ENCODE measurements at regions not wholly inside any gene's neighbourhood (a gene's known extent, or its start where the extent isn't known, plus 50 kb on each side); places are given as distances from the start of the nearest gene placed in this dataset.

DNA sequence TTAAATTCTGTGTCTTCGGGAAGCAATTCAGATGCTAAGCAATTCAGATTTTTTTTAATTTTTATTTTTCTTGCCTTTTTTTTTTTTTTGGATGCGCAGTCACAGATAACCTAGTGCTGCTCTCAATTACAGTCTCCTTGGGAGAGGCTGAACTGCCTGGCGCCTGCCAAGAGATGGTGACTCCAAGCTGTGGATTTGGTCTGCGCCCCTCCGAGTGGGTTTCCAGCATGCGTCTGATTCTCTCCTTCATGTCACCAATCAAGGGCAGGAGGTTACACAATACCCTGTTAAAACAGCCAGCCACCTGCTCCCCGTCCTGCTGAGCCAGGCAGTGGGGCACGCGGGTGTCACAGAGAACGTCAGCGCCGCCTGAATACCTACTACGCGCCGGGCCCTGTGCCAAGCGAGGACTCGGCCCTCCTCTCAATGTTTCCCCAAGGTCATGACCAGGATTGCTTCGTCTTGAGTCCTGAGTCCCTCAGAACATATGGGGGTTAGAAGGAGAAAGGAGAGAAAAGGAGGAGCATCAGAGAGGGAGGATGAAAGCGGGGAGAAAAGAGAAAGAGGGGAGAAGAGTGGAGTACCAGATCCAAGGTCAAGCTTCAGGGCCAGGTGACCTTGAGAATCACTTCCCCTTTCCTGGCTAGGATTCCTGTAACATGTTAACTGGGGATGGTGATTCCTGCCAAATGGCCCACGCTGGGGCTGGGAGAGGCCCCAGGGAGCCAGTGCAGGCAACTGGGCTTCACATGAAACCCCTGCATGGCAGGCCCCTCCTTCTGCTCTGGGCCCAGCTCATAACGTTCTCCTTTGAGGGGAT is 213.6 kb downstream of the URI1 start:
- no peak overlapping the region for H3K4me3 ChIP-seq
- DNase-seq: no peak
- peaks cover 8% of the 10 kb centered on the region for H3K4me1 ChIP-seq (ENCODE audit: insufficient read depth)
- H3K36me3 ChIP-seq: no peaks in the 10 kb centered on the region
- intact Hi-C loops (cut with DNase I): no loop called here
- WGBS, 3 donors: 16 to 26% (median 20%) methylated on average over 21 of the region's 21 CpGs
- H3K9me3 ChIP-seq: no peaks in the 10 kb centered on the region
- H3K27me3 ChIP-seq: no peaks in the 10 kb centered on the region
- H3K27ac ChIP-seq: no peak overlapping the region
- TF ChIP-seq, protein P1, sequence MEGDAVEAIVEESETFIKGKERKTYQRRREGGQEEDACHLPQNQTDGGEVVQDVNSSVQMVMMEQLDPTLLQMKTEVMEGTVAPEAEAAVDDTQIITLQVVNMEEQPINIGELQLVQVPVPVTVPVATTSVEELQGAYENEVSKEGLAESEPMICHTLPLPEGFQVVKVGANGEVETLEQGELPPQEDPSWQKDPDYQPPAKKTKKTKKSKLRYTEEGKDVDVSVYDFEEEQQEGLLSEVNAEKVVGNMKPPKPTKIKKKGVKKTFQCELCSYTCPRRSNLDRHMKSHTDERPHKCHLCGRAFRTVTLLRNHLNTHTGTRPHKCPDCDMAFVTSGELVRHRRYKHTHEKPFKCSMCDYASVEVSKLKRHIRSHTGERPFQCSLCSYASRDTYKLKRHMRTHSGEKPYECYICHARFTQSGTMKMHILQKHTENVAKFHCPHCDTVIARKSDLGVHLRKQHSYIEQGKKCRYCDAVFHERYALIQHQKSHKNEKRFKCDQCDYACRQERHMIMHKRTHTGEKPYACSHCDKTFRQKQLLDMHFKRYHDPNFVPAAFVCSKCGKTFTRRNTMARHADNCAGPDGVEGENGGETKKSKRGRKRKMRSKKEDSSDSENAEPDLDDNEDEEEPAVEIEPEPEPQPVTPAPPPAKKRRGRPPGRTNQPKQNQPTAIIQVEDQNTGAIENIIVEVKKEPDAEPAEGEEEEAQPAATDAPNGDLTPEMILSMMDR (IDR thresholded peaks at IDR 0.05): no peak
- TF ChIP-seq POLR2A (IDR thresholded peaks at IDR 0.05) (no peak), EP300 (IDR thresholded peaks at IDR 0.05) (no peak)

GRCh38 chr19:30156646-30157045 is 214.6 kb downstream of the URI1 start:
- TF ChIP-seq, protein P1 (IDR thresholded peaks at IDR 0.05): no peak
- TF ChIP-seq POLR2A (IDR thresholded peaks at IDR 0.05) (no peak), EP300 (IDR thresholded peaks at IDR 0.05) (no peak)
- Histone ChIP-seq H3K36me3 (no peaks in the 10 kb centered on the region), H3K4me1 (ENCODE audit: insufficient read depth) (peaks cover 8% of the 10 kb centered on the region), H3K27me3 (no peaks in the 10 kb centered on the region), H3K4me3 (no peak overlapping the region), H3K9me3 (no peaks in the 10 kb centered on the region), H3K27ac (no peak overlapping the region)
- 93 to 98% (median 97%) methylated on average over 8 of the region's 8 CpGs for WGBS, 3 donors
- no peak for DNase-seq
- intact Hi-C loops (cut with DNase I): no loop called here

GRCh38 chr19:30158067-30158892 is 213.9 kb upstream of the ZNF536 start:
- WGBS, 3 donors: 80 to 85% (median 85%) methylated on average over 11 of the region's 11 CpGs
- intact Hi-C loops (cut with DNase I): no loop called here
- H3K27me3 ChIP-seq: no peaks in the 10 kb centered on the region
- H3K9me3 ChIP-seq: no peaks in the 10 kb centered on the region
- peaks cover 8% of the 10 kb centered on the region for H3K4me1 ChIP-seq (ENCODE audit: insufficient read depth)
- no peak overlapping the region for H3K27ac ChIP-seq
- H3K36me3 ChIP-seq: no peaks in the 10 kb centered on the region
- DNase-seq: no peak
- no peak overlapping the region for H3K4me3 ChIP-seq
- TF ChIP-seq EP300 (IDR thresholded peaks at IDR 0.05): no peak
- TF ChIP-seq, protein P1 (IDR thresholded peaks at IDR 0.05): no peak
- TF ChIP-seq POLR2A (IDR thresholded peaks at IDR 0.05): no peak

DNA sequence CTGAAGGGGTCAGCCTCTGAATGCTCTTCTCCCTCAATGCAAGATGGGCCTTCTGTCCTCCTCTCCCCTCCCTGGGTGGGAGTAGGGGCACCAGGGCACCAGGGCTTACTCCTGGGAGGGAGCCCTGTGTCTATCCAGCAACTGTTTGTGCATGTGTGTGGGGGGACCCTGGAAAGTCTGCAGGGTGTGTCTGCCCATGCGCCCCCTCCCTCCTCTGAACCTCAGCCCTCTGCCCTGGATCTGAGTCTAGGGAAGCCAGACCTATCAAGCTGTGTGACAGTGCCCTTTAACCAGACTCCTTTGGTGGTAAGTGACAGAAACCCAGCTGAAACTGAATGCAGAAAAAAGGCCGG is 213.3 kb upstream of the ZNF536 start:
- Histone ChIP-seq H3K4me1 (ENCODE audit: insufficient read depth) (peaks cover 8% of the 10 kb centered on the region), H3K27ac (no peak overlapping the region), H3K4me3 (no peak overlapping the region), H3K27me3 (no peaks in the 10 kb centered on the region), H3K9me3 (no peaks in the 10 kb centered on the region), H3K36me3 (no peaks in the 10 kb centered on the region)
- TF ChIP-seq, protein P1 (IDR thresholded peaks at IDR 0.05): no peak
- TF ChIP-seq POLR2A (IDR thresholded peaks at IDR 0.05) (no peak), EP300 (IDR thresholded peaks at IDR 0.05) (no peak)
- WGBS, 3 donors: 89 to 97% (median 97%) methylated on average over 2 of the region's 2 CpGs
- intact Hi-C loops (cut with DNase I): no loop called here
- DNase-seq: no peak
